Right renal pelvis (tissue), 4 donors: ENCODE measurements at regions not wholly inside any gene's neighbourhood (a gene's known extent, or its start where the extent isn't known, plus 50 kb on each side); places are given as distances from the start of the nearest gene placed in this dataset.

ENCODE experiments used
- DNase-seq, 4 donors: peaks; one replicate each; pipeline ENCODE4 v3.0.0-alpha.2; 2013; ENCODE audit warnings: low read depth in 4 of 4, low spot score in 3 of 4, missing footprints in 1 of 4

DNA sequence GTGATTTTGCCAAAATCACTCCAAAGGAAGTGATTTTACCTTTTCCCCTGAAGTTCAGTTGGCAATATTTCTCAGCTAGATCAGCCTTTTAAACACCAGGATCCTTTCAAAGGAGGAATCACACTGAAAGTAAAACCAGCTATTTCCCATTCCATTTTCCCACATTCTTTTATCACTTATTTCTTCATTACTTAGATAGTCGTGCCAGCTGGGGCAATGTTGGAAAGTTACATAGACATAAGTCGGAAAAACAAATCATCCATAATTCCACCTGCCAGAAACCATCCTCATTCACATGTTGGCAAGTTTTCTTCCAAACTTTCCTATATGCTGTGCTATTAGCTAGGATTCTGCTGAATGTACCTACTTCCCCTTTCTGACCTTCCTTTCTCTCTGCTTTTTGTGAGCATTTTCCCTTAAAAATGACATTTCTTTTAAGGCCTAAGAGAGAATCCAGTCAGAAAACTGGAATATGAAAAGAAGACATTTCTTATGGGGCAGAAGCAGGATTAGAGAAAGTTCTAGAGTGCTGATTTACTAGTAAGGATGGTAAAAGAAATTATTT, 170.0 kb upstream of the STK17B start:
- no peak for DNase-seq

DNA sequence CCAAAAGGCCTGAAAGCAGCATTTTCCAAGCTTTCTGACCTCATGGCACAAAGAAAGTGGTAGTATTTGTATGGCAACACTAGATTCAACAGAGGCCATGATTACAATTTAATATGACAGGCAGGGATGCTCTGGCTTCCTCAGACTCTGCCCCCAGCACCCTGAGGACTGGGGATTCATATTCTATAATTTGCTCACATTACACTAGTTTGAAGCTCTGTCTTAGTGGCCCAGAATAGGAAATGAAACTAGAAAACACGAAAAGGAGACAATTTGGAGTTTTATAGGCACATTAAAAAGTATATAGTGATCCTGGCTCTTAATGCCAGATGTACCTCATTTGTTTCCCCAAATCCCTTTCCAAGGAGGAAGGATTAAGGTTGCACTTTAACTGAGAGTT, 173.0 kb upstream of the STK17B start:
- no peak for DNase-seq

GRCh38 chr2:196353717-196354116, 182.3 kb upstream of the STK17B start:
- DNase-seq: no peak

DNA sequence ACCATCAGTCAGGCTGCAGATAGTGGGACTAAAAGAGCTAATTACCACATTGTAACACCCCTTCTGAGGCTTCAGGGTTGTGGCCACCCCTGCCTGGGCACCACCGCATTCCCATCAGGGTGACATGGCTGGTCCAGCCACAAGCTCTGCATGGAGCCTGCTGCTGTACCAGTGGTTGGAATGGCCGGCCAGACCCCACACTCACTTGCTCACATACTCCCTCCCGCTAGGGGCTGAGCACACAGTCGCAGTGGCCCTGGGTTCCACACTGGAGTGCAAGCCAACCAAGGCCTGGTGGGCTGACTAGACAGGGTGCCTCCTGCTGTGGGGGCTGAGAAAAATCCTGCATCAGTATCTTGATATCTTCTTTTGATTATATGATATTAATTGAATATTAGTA, 182.8 kb upstream of the STK17B start:
- DNase-seq: no peak

- DNase-seq: no peak
Observed at GRCh38 chr2:196356332-196356731, 185.0 kb upstream of the STK17B start.

GRCh38 chr2:196360650-196361049, 189.3 kb upstream of the STK17B start:
- no peak for DNase-seq

GRCh38 chr2:196361606-196362326, 190.4 kb upstream of the STK17B start:
- no peak for DNase-seq

- no peak for DNase-seq
Observed at GRCh38 chr2:196362973-196363549, 191.7 kb upstream of the STK17B start.

- no peak for DNase-seq
Observed at GRCh38 chr2:196365145-196365544, 193.8 kb upstream of the STK17B start.

DNA sequence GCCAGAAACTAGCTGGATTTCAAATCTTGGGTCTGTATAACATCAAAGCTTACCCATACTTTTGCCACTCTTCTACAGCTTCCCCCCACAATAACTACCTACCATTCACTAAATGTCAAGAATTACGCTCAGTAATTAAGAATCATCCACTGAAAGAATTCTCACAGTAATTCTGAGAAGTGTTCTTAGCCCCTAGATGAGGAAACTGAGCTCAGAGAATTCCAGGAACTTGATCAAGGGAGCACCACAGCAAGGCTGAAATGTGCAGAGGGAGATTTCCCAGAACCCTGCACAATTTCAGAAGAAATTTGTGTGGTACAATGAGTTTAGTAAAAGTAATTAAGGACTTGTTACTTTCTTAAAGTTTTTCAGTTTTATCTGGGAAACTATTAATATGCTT, 194.5 kb upstream of the STK17B start:
- DNase-seq: no peak

DNA sequence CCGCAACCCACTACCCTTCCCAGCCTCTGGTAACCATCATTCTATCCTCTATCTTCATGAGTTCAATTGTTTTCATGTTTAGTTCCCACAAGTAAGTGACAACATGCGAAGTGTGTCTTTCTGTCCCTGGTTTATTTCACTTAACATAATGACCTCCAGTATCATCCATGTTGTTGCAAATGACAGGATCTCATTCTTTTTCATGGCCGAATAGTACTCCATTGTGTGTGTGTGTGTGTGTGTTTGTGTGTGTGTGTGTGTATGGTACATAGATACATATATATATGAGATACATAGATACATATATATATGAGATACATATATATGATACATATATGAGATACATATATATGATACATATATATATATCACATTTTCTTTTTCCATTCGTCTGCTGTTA, 196.3 kb upstream of the STK17B start:
- no peak for DNase-seq

GRCh38 chr2:196368546-196369225, 197.3 kb upstream of the STK17B start:
- no peak for DNase-seq

GRCh38 chr2:196369967-196370366, 198.6 kb upstream of the STK17B start:
- DNase-seq: no peak

DNA sequence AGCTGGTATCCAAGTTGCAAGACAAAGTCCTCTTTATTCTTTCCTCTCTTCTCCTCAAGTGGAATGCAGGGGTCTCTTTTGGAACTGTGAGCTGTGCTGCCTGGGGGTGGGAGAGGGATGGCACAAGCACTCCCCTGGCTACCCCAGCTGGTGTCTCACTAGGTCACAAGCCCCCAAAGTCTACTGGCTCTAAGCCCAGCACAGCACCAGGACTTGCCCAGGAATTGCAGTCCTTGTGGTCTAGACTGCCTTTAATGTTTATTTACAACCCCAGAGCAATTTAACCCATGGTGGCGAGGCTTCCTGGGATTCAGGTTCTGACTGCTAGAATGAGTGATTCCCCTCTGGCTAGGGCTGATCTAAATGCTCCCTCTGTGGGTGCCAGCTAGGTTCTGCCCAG, 199.0 kb upstream of the STK17B start:
- DNase-seq: no peak

DNA sequence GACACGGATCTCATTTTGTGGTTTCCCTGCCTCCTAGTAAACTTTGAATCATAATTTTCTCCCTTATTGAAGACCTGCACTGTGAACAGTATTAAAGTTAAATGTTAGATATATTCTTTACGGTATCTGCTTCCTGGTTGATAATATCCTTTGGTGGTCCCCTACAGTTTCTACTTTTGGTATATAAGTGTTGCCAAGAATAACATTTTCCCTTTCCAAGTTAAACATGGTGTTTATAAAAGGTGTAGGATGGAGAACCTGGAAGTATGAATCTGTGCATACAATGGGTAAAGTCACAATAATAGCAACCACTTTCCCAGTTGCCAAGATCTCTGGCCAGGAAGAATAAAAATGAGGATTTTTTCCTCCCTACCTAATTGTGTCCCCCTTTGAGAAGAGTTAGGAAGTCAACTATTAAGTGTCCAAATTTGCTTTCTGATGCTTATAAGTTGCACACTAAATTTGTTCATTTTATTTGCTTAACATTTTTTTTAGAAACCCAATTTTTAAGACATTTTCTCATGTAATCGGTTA, 201.0 kb upstream of the STK17B start:
- DNase-seq: no peak

DNA sequence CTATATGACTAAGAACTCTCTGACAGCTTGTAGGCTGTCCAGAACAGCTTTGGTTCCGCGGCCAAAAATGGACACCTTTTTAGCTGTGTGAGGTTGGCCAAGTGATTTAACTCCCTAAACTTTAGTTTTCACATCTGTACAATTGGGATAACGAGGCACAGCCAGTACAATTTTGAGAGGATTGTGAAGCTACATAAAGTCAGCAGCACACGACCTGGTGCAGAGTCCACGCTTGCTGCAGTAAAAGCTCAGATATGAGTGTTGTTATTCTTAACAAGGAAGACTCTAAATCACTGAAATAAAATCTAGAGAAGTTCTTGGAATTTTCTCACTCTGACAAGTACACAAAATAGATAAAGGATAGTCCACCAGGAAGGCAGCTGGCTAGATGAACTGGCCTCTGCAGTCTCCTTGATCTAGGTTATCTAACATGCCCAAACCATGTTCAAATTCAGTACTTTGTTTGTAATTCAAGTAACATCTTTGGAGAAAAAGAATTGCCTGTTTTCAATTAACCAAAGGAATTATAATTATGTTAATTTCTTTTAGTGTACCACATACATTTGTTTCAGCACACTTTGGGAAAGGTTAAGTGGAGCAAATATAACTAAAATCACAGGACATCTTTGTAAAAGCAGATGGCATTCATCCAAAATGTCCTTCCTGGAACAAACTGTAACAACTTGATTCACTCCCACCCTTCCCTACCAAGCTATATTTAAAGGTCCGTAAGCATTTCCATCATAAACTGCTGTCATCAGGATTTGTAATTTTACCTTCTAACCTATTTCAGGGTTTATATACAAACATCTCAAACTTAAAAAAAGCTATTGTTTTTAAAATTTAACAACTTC, 201.7 kb upstream of the STK17B start:
- DNase-seq: no peak

DNA sequence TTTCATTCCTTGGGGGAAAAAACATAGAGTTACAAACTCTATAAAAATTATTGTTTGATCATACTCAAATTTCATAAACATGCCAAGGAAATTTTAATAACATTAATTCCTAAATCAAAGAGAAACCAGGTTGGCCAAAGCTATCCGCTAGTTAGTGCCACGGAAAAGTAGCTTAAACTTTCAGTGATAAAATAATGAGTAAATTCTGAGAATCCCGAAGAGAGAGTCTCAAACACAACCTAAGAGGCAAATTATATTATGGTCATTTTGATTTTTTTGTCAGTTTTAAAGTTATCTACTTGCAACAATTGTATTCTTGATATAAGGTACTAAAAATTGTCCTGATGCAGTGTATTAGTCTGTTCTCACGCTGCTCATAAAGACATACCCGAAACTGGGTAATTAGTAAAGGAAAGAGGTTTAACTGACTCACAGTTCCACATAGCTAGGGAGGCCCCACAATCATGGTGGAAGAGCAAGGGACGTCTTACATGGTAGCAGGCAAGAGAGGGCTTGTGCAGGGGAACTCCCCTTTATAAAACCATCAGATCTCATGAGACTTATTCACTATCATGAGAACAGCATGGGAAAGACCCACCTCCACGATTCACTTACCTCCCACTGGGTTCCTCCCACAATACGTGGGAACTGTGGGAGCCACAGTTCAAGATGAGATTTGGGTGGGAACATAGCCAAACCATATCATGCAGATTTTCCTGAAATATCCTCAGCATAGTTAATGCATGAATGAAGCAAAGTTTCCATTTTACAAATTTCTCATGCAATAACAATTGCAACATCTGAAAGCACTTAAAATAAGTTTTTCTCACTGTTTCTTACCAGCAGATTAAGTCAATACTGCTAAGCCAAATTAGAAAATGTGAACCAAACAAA, 205.9 kb upstream of the STK17B start:
- no peak for DNase-seq

GRCh38 chr2:196379600-196379999, 208.2 kb upstream of the STK17B start:
- no peak for DNase-seq

GRCh38 chr2:196380098-196380497, 208.7 kb upstream of the STK17B start:
- DNase-seq: no peak

- no peak for DNase-seq
Observed at GRCh38 chr2:196380575-196380974, 209.2 kb upstream of the STK17B start.
